Non-pigmented ciliary epithelial cell (primary cell): ENCODE measurements at regions not wholly inside any gene's neighbourhood (a gene's known extent, or its start where the extent isn't known, plus 50 kb on each side); places are given as distances from the start of the nearest gene placed in this dataset.
"Not testable (repeated sequence)": the region's sequence is repeated elsewhere in the genome, so short reads cannot be mapped to it uniquely, and the experiment has no call there.

Experiments
- DNase-seq: peaks from one replicate; pipeline ENCODE4 v3.0.0-alpha.2; 2010; ENCODE audit warnings: low read depth

GRCh38 chr12:47488888-47489287, 216.9 kb downstream of the RPAP3 start:
- no peak for DNase-seq

GRCh38 chr12:47481041-47481440, 224.8 kb downstream of the RPAP3 start:
- no peak for DNase-seq

GRCh38 chr12:47478426-47478825, 227.4 kb downstream of the RPAP3 start:
- DNase-seq, result no peak

- DNase-seq, result no peak
These were observed 232.7 kb downstream of the RPAP3 start for GRCh38 chr12:47473091-47473490.

- not testable (repeated sequence) for DNase-seq
These were observed 235.5 kb downstream of the RPAP3 start for GRCh38 chr12:47470349-47470748.

GRCh38 chr12:47463918-47464317, 241.9 kb downstream of the RPAP3 start:
- DNase-seq, result not testable (repeated sequence)

GRCh38 chr12:47458279-47458678, 247.6 kb downstream of the RPAP3 start:
- no peak for DNase-seq

GRCh38 chr12:47449797-47450196, 256.0 kb downstream of the RPAP3 start:
- no peak for DNase-seq

GRCh38 chr12:47442310-47442709, 263.5 kb downstream of the RPAP3 start:
- no peak for DNase-seq

GRCh38 chr12:47441490-47441889, 264.3 kb downstream of the RPAP3 start:
- no peak for DNase-seq

- no peak for DNase-seq
These were observed 267.7 kb downstream of the RPAP3 start for GRCh38 chr12:47438175-47438574.

- no peak for DNase-seq
These were observed 268.3 kb downstream of the RPAP3 start for GRCh38 chr12:47437570-47437969.

GRCh38 chr12:47433876-47434275, 272.0 kb downstream of the RPAP3 start:
- DNase-seq, result no peak

- not testable (repeated sequence) for DNase-seq
These were observed 279.0 kb downstream of the RPAP3 start for GRCh38 chr12:47426678-47427309.

GRCh38 chr12:47422611-47423010, 283.2 kb downstream of the RPAP3 start:
- DNase-seq, result no peak

- DNase-seq, result no peak
These were observed 286.3 kb downstream of the RPAP3 start for GRCh38 chr12:47419497-47419896.

- no peak for DNase-seq
These were observed 287.9 kb downstream of the RPAP3 start for GRCh38 chr12:47417955-47418354.

- DNase-seq, result no peak
These were observed 288.7 kb downstream of the RPAP3 start for GRCh38 chr12:47417121-47417520.

GRCh38 chr12:47415054-47415453, 290.8 kb downstream of the RPAP3 start:
- no peak for DNase-seq

GRCh38 chr12:47414511-47414910, 291.3 kb downstream of the RPAP3 start:
- DNase-seq, result no peak

- DNase-seq, result no peak
These were observed 292.0 kb downstream of the RPAP3 start for GRCh38 chr12:47413806-47414205.

- no peak for DNase-seq
These were observed 293.1 kb downstream of the RPAP3 start for GRCh38 chr12:47412601-47413236.

- DNase-seq, result no peak
These were observed 293.9 kb downstream of the RPAP3 start for GRCh38 chr12:47411966-47412365.

GRCh38 chr12:47410862-47411261, 295.0 kb downstream of the RPAP3 start:
- DNase-seq, result no peak
